Activated CD4-positive, alpha-beta memory T cell treated with anti-CD3 and anti-CD28 coated beads, Interleukin-2, amount 10 ng/mL, durations not matched to agents 7 days and 5 days (primary cell): ENCODE measurements at regions not wholly inside any gene's neighbourhood (a gene's known extent, or its start where the extent isn't known, plus 50 kb on each side); places are given as distances from the start of the nearest gene placed in this dataset.

Experiments used
- CTCF ChIA-PET: fragments of 350-600 bp; sonication (Branson Sonifier 250); formaldehyde crosslinking; loops from one replicate; lab custom pipeline; 2021; ENCODE audit warnings: antibody characterized with exemption, inconsistent platforms; lab: Charles Lee
- POLR2A ChIA-PET: fragments of 350-600 bp; sonication (Branson Sonifier 250); formaldehyde crosslinking; loops from one replicate; lab custom pipeline; 2021; ENCODE audit warnings: antibody characterized with exemption; lab: Charles Lee
- DNase-seq: peaks from one replicate; pipeline ENCODE4 v3.0.0-alpha.2; 2020
- H3K27ac Mint-ChIP-seq: one replicate; pipeline ENCODE4 v1.8.0; 2021; ENCODE audit warnings: mild to moderate bottlenecking, mixed read lengths
- H3K27me3 Mint-ChIP-seq: one replicate; pipeline ENCODE4 v1.8.0; 2021; ENCODE audit warnings: mixed read lengths
- H3K36me3 Mint-ChIP-seq: one replicate; pipeline ENCODE4 v1.8.0; 2021; ENCODE audit warnings: low read depth, mixed read lengths
- H3K4me1 Mint-ChIP-seq: one replicate; pipeline ENCODE4 v1.8.0; 2021; ENCODE audit warnings: mixed read lengths
- H3K4me3 Mint-ChIP-seq: one replicate; pipeline ENCODE4 v1.8.0; 2021; ENCODE audit warnings: mild to moderate bottlenecking, mixed read lengths
- H3K9me3 Mint-ChIP-seq: one replicate; pipeline ENCODE4 v1.8.0; 2021; ENCODE audit warnings: mixed read lengths

GRCh38 chr1:209130886-209131285 is 452.6 kb upstream of the CAMK1G start:
- Mint-ChIP-seq H3K9me3 (no peaks in the 10 kb centered on the region), H3K36me3 (no peaks in the 10 kb centered on the region), H3K4me1 (no peaks in the 10 kb centered on the region), H3K27ac (no peak overlapping the region), H3K27me3 (no peaks in the 10 kb centered on the region), H3K4me3 (no peak overlapping the region)
- ChIA-PET POLR2A (no interaction called here), CTCF (no interaction called here)
- DNase-seq: no peak

- Mint-ChIP-seq H3K4me3 (no peak overlapping the region), H3K4me1 (no peaks in the 10 kb centered on the region), H3K27ac (no peak overlapping the region), H3K36me3 (no peaks in the 10 kb centered on the region), H3K9me3 (no peaks in the 10 kb centered on the region), H3K27me3 (no peaks in the 10 kb centered on the region)
- ChIA-PET CTCF (no interaction called here), POLR2A (no interaction called here)
- no peak for DNase-seq
Observed at GRCh38 chr1:209132736-209133467, 450.6 kb upstream of the CAMK1G start.

GRCh38 chr1:209134001-209134400 is 449.5 kb upstream of the CAMK1G start:
- no peak overlapping the region for H3K4me3 Mint-ChIP-seq
- H3K27ac Mint-ChIP-seq: no peak overlapping the region
- no peaks in the 10 kb centered on the region for H3K9me3 Mint-ChIP-seq
- H3K36me3 Mint-ChIP-seq: no peaks in the 10 kb centered on the region
- ChIA-PET CTCF (no interaction called here), POLR2A (no interaction called here)
- H3K4me1 Mint-ChIP-seq: no peaks in the 10 kb centered on the region
- no peak for DNase-seq
- H3K27me3 Mint-ChIP-seq: no peaks in the 10 kb centered on the region

GRCh38 chr1:209143916-209144315 is 439.6 kb upstream of the CAMK1G start:
- Mint-ChIP-seq H3K9me3 (no peaks in the 10 kb centered on the region), H3K4me1 (no peaks in the 10 kb centered on the region), H3K36me3 (no peaks in the 10 kb centered on the region), H3K27me3 (no peaks in the 10 kb centered on the region), H3K4me3 (no peak overlapping the region), H3K27ac (no peak overlapping the region)
- ChIA-PET POLR2A (no interaction called here), CTCF (no interaction called here)
- no peak for DNase-seq

- no peak overlapping the region for H3K4me3 Mint-ChIP-seq
- H3K27ac Mint-ChIP-seq: no peak overlapping the region
- no peaks in the 10 kb centered on the region for H3K9me3 Mint-ChIP-seq
- H3K4me1 Mint-ChIP-seq: no peaks in the 10 kb centered on the region
- no peak for DNase-seq
- ChIA-PET POLR2A (no interaction called here), CTCF (no interaction called here)
- no peaks in the 10 kb centered on the region for H3K36me3 Mint-ChIP-seq
- no peaks in the 10 kb centered on the region for H3K27me3 Mint-ChIP-seq
Observed at GRCh38 chr1:209150114-209150513, 433.4 kb upstream of the CAMK1G start.

- ChIA-PET CTCF (interaction anchor here (0.6 kb wide), 2 partner anchors 12 to 1356 kb away, joined by 3 read pairs; no protein-coding TSS in a partner anchor), POLR2A (no interaction called here)
- Mint-ChIP-seq H3K36me3 (no peaks in the 10 kb centered on the region), H3K27me3 (no peaks in the 10 kb centered on the region), H3K4me3 (no peak overlapping the region), H3K27ac (no peak overlapping the region), H3K9me3 (no peaks in the 10 kb centered on the region), H3K4me1 (no peaks in the 10 kb centered on the region)
- no peak for DNase-seq
Observed at GRCh38 chr1:209153411-209153810, 430.1 kb upstream of the CAMK1G start.

- Mint-ChIP-seq H3K9me3 (no peaks in the 10 kb centered on the region), H3K4me3 (no peak overlapping the region), H3K27ac (no peak overlapping the region), H3K27me3 (no peaks in the 10 kb centered on the region), H3K4me1 (no peaks in the 10 kb centered on the region), H3K36me3 (no peaks in the 10 kb centered on the region)
- DNase-seq: no peak
- ChIA-PET CTCF (no interaction called here), POLR2A (no interaction called here)
Observed at GRCh38 chr1:209154912-209155311, 428.6 kb upstream of the CAMK1G start.

GRCh38 chr1:209155546-209155945 is 428.0 kb upstream of the CAMK1G start:
- CTCF ChIA-PET: no interaction called here
- POLR2A ChIA-PET: no interaction called here
- DNase-seq: no peak
- Mint-ChIP-seq H3K27me3 (no peaks in the 10 kb centered on the region), H3K4me1 (no peaks in the 10 kb centered on the region), H3K36me3 (no peaks in the 10 kb centered on the region), H3K4me3 (no peak overlapping the region), H3K9me3 (no peaks in the 10 kb centered on the region), H3K27ac (no peak overlapping the region)

- ChIA-PET CTCF (no interaction called here), POLR2A (no interaction called here)
- DNase-seq: no peak
- no peaks in the 10 kb centered on the region for H3K4me1 Mint-ChIP-seq
- no peak overlapping the region for H3K4me3 Mint-ChIP-seq
- H3K36me3 Mint-ChIP-seq: no peaks in the 10 kb centered on the region
- H3K27me3 Mint-ChIP-seq: no peaks in the 10 kb centered on the region
- H3K9me3 Mint-ChIP-seq: no peaks in the 10 kb centered on the region
- no peak overlapping the region for H3K27ac Mint-ChIP-seq
Observed at GRCh38 chr1:209156991-209157390, 426.5 kb upstream of the CAMK1G start.

- Mint-ChIP-seq H3K4me3 (no peak overlapping the region), H3K27me3 (no peaks in the 10 kb centered on the region), H3K9me3 (no peaks in the 10 kb centered on the region), H3K27ac (no peak overlapping the region), H3K4me1 (no peaks in the 10 kb centered on the region), H3K36me3 (no peaks in the 10 kb centered on the region)
- no peak for DNase-seq
- CTCF ChIA-PET: no interaction called here
- POLR2A ChIA-PET: no interaction called here
Observed at GRCh38 chr1:209157546-209158249, 425.8 kb upstream of the CAMK1G start.

- Mint-ChIP-seq H3K9me3 (no peaks in the 10 kb centered on the region), H3K27ac (no peak overlapping the region)
- POLR2A ChIA-PET: no interaction called here
Observed at GRCh38 chr1:209158851-209159250, 424.7 kb upstream of the CAMK1G start.

GRCh38 chr1:209160230-209160629 is 423.3 kb upstream of the CAMK1G start:
- DNase-seq: no peak
- no peaks in the 10 kb centered on the region for H3K9me3 Mint-ChIP-seq
- POLR2A ChIA-PET: no interaction called here
- H3K4me1 Mint-ChIP-seq: no peaks in the 10 kb centered on the region
- H3K36me3 Mint-ChIP-seq: no peaks in the 10 kb centered on the region
- CTCF ChIA-PET: no interaction called here
- H3K27me3 Mint-ChIP-seq: no peaks in the 10 kb centered on the region
- no peak overlapping the region for H3K27ac Mint-ChIP-seq
- no peak overlapping the region for H3K4me3 Mint-ChIP-seq

More at GRCh38 chr1:209158851-209159250, 424.7 kb upstream of the CAMK1G start:
- no peak for DNase-seq
- Mint-ChIP-seq H3K4me3 (no peak overlapping the region), H3K27me3 (no peaks in the 10 kb centered on the region), H3K36me3 (no peaks in the 10 kb centered on the region), H3K4me1 (no peaks in the 10 kb centered on the region)
- CTCF ChIA-PET: no interaction called here

GRCh38 chr1:209162651-209163050 is 420.9 kb upstream of the CAMK1G start:
- no peak overlapping the region for H3K4me3 Mint-ChIP-seq
- no peaks in the 10 kb centered on the region for H3K4me1 Mint-ChIP-seq
- ChIA-PET CTCF (no interaction called here), POLR2A (no interaction called here)
- no peaks in the 10 kb centered on the region for H3K36me3 Mint-ChIP-seq
- H3K9me3 Mint-ChIP-seq: no peaks in the 10 kb centered on the region
- H3K27ac Mint-ChIP-seq: no peak overlapping the region
- DNase-seq: no peak
- no peaks in the 10 kb centered on the region for H3K27me3 Mint-ChIP-seq

- no peak overlapping the region for H3K4me3 Mint-ChIP-seq
- H3K27me3 Mint-ChIP-seq: no peaks in the 10 kb centered on the region
- CTCF ChIA-PET: interaction anchor here (1.0 kb wide), 1 partner anchor 39 kb away, joined by 3 read pairs; no protein-coding TSS in a partner anchor
- no peak for DNase-seq
- no peaks in the 10 kb centered on the region for H3K4me1 Mint-ChIP-seq
- POLR2A ChIA-PET: no interaction called here
- no peak overlapping the region for H3K27ac Mint-ChIP-seq
- no peaks in the 10 kb centered on the region for H3K9me3 Mint-ChIP-seq
- H3K36me3 Mint-ChIP-seq: no peaks in the 10 kb centered on the region
Observed at GRCh38 chr1:209168204-209168603, 415.3 kb upstream of the CAMK1G start.
